ENCODE measurements at regions not wholly inside any gene's neighbourhood (a gene's known extent, or its start where the extent isn't known, plus 50 kb on each side); places are given as distances from the start of the nearest gene placed in this dataset.
A peak's percentile ranks its signal among the peaks of the same experiment; 100 is the strongest.

GRCh38 chr11:23536907-23537306, 676.6 kb upstream of the CCDC179 start:
- WGBS, 4 donors = 78 to 90% (median 87%) methylated on average over 4 of the region's 4 CpGs
- DNase-seq = no peak
- intact Hi-C loops (cut with DNase I) = no loop called here
- Histone ChIP-seq H3K27ac (no peak overlapping the region), H3K27me3 (peaks cover 0 to 5% (median 0%) of the 10 kb centered on the region in 9 donors), H3K9me3 (peaks cover 0 to 11% (median 0%) of the 10 kb centered on the region in 12 donors), H3K4me1 (no peaks in the 10 kb centered on the region), H3K36me3 (no peaks in the 10 kb centered on the region), H3K4me3 (no peak overlapping the region)
- no peak for ATAC-seq
- no peak for TF ChIP-seq CTCF (IDR thresholded peaks at IDR 0.05)
- TF ChIP-seq POLR2A (IDR thresholded peaks at IDR 0.05) = no peak

GRCh38 chr11:23539556-23539955, 679.3 kb upstream of the CCDC179 start:
- Histone ChIP-seq H3K36me3 (no peaks in the 10 kb centered on the region), H3K27me3 (peaks cover 0 to 5% (median 0%) of the 10 kb centered on the region in 9 donors), H3K9me3 (peaks cover 0 to 11% (median 0%) of the 10 kb centered on the region in 12 donors), H3K27ac (no peak overlapping the region), H3K4me3 (no peak overlapping the region), H3K4me1 (no peaks in the 10 kb centered on the region)
- TF ChIP-seq POLR2A (IDR thresholded peaks at IDR 0.05) (no peak), CTCF (IDR thresholded peaks at IDR 0.05) (no peak)
- intact Hi-C loops (cut with DNase I) = no loop called here
- ATAC-seq (no peak), DNase-seq (no peak)
- WGBS, 4 donors = 67 to 85% (median 80%) methylated on average over 4 to 5 of the region's 5 CpGs

GRCh38 chr11:23540101-23540561, 679.9 kb upstream of the CCDC179 start:
- no peak for TF ChIP-seq POLR2A (IDR thresholded peaks at IDR 0.05)
- TF ChIP-seq CTCF (IDR thresholded peaks at IDR 0.05) = peak; percentile 35 to 66 (median 46)
- no peak for DNase-seq
- intact Hi-C loops (cut with DNase I) = no loop called here
- Histone ChIP-seq H3K27me3 (peaks cover 0 to 5% (median 0%) of the 10 kb centered on the region in 9 donors), H3K36me3 (no peaks in the 10 kb centered on the region), H3K9me3 (peaks cover 0 to 11% (median 0%) of the 10 kb centered on the region in 12 donors), H3K4me3 (no peak overlapping the region), H3K4me1 (no peaks in the 10 kb centered on the region), H3K27ac (no peak overlapping the region)
- WGBS, 4 donors = 2 to 6% (median 4%) methylated on average over 6 to 8 of the region's 8 CpGs
- ATAC-seq = peak in 1 of 4 donors; percentile 16

GRCh38 chr11:23542189-23542588, 681.9 kb upstream of the CCDC179 start:
- TF ChIP-seq CTCF (IDR thresholded peaks at IDR 0.05) (no peak), POLR2A (IDR thresholded peaks at IDR 0.05) (no peak)
- Histone ChIP-seq H3K27ac (no peak overlapping the region), H3K4me3 (no peak overlapping the region), H3K9me3 (peaks cover 0 to 3% (median 0%) of the 10 kb centered on the region in 12 donors), H3K27me3 (peaks cover 0 to 5% (median 0%) of the 10 kb centered on the region in 9 donors), H3K4me1 (no peaks in the 10 kb centered on the region), H3K36me3 (no peaks in the 10 kb centered on the region)
- intact Hi-C loops (cut with DNase I) = no loop called here
- WGBS, 4 donors = 80 to 96% (median 84%) methylated on average over 1 of the region's 1 CpG
- ATAC-seq (no peak), DNase-seq (no peak)
